ENCODE measurements at regions not wholly inside any gene's neighbourhood (a gene's known extent, or its start where the extent isn't known, plus 50 kb on each side); places are given as distances from the start of the nearest gene placed in this dataset.

GRCh38 chr6:164075981-164076615, 661.6 kb downstream of the QKI start:
- TF ChIP-seq CTCF (IDR thresholded peaks at IDR 0.05; ENCODE audit: low read length) (no peak), EZH2 (optimal IDR thresholded peaks at IDR 0.05; ENCODE audit: low read depth, low read length) (no peak)

All from MM.1S (cell line).